HFFc6 (cell line): ENCODE measurements at regions not wholly inside any gene's neighbourhood (a gene's known extent, or its start where the extent isn't known, plus 50 kb on each side); places are given as distances from the start of the nearest gene placed in this dataset.

ENCODE experiments used
- DNase-seq: peaks from one replicate; pipeline ENCODE4 v3.0.0-alpha.2; 2018
- H3K27ac Mint-ChIP-seq: 2 replicates; pipeline ENCODE4 v1.8.0; 2020; ENCODE audit warnings: mild to moderate bottlenecking, mixed read lengths
- H3K27me3 Mint-ChIP-seq: 2 replicates; pipeline ENCODE4 v1.8.0; 2021; ENCODE audit warnings: mild to moderate bottlenecking, moderate library complexity, mixed read lengths; ENCODE audit not compliant: insufficient read depth
- H3K36me3 Mint-ChIP-seq: 2 replicates; pipeline ENCODE4 v1.8.0; 2021; ENCODE audit warnings: low read depth, mixed read lengths
- H3K4me1 Mint-ChIP-seq: 2 replicates; pipeline ENCODE4 v1.8.0; 2020; ENCODE audit warnings: low read depth, mixed read lengths
- H3K4me3 Mint-ChIP-seq: 2 replicates; pipeline ENCODE4 v1.8.0; 2020; ENCODE audit warnings: mild to moderate bottlenecking, moderate library complexity, mixed read lengths
- H3K9me3 Mint-ChIP-seq: 2 replicates; pipeline ENCODE4 v1.8.0; 2020; ENCODE audit warnings: mild to moderate bottlenecking, mixed read lengths
- CTCF ChIP-seq: fragments of 200-600 bp; sonication (generic); IDR thresholded peaks from 2 replicates; pipeline ENCODE4 v1.5.0; 2021; ENCODE audit warnings: antibody characterized with exemption, mild to moderate bottlenecking

DNA sequence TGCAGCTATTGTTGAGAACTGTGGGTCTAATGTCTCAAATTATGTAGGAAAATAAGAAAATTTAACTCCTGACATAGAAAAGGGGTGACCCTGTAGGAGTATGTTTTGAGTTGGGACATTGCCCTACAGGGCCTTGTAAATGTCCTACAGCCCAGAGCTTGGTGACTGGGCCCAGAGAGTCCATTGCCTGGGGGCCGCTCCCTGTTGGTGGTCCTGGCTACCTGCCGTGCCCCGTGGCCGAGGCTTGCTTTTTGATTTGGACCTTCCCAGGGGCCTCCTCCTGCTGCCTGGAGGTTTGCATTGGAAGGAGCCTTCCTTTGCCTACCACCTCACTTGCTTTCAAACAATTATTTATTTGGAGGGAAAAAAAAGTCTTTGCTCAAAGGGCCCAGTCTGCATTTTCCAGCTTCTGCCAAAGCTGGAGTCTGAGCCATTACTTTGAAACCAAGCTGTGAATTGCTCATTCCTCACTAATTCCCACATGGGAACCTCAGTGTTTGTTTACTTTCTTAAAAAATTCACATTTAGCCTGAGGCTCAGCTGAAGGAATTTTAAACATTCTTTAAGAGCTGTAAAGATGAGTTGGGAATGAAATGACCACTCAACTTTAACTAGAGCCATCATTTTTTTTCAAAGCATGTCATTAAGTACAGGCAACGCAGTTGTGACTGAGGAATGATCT is 355.0 kb downstream of the GLRX3 start:
- Mint-ChIP-seq H3K4me3 (no peak overlapping the region), H3K27ac (no peak overlapping the region), H3K36me3 (peaks cover 6% of the 10 kb centered on the region; the same call in 1 of the 2 replicates), H3K9me3 (peaks cover 60% of the 10 kb centered on the region), H3K27me3 (peaks cover 5% of the 10 kb centered on the region), H3K4me1 (no peaks in the 10 kb centered on the region)
- no peak for DNase-seq
- no peak for TF ChIP-seq CTCF

DNA sequence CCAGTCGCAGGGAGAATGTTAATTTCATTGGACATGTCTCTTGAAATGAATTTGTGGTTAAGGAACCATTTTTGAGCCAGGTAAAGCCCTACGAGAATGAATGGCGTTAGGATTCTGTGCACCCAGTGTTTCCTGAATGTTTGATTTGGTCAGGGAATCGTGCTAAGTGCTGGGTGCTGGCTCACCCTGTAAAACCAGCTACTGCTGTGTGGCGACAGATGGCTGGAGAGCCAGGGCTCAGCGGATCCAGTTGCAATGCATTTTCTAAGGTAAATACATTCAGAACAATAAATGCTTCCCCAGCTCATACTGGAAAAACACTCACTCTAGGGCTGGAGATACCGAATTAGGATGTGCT is 355.5 kb downstream of the GLRX3 start:
- Mint-ChIP-seq H3K27me3 (peaks cover 5% of the 10 kb centered on the region), H3K27ac (no peak overlapping the region), H3K36me3 (peaks cover 6% of the 10 kb centered on the region; the same call in 1 of the 2 replicates), H3K4me1 (no peaks in the 10 kb centered on the region), H3K9me3 (peaks cover 60% of the 10 kb centered on the region), H3K4me3 (no peak overlapping the region)
- no peak for DNase-seq
- TF ChIP-seq CTCF = no peak

- peaks cover 6% of the 10 kb centered on the region; the same call in 1 of the 2 replicates for H3K36me3 Mint-ChIP-seq
- no peak overlapping the region for H3K27ac Mint-ChIP-seq
- H3K9me3 Mint-ChIP-seq = peaks cover 60% of the 10 kb centered on the region
- TF ChIP-seq CTCF = no peak
- no peaks in the 10 kb centered on the region for H3K4me1 Mint-ChIP-seq
- no peak overlapping the region for H3K4me3 Mint-ChIP-seq
- DNase-seq = no peak
- peaks cover 5% of the 10 kb centered on the region for H3K27me3 Mint-ChIP-seq
Observed at GRCh38 chr10:130492266-130492934, 356.2 kb downstream of the GLRX3 start.

GRCh38 chr10:130493021-130493420 is 356.8 kb downstream of the GLRX3 start:
- H3K4me3 Mint-ChIP-seq = no peak overlapping the region
- peaks cover 5% of the 10 kb centered on the region for H3K27me3 Mint-ChIP-seq
- no peak overlapping the region for H3K27ac Mint-ChIP-seq
- DNase-seq = no peak
- no peak for TF ChIP-seq CTCF
- peaks cover 6% of the 10 kb centered on the region; the same call in 1 of the 2 replicates for H3K36me3 Mint-ChIP-seq
- H3K4me1 Mint-ChIP-seq = no peaks in the 10 kb centered on the region
- peaks cover 64% of the 10 kb centered on the region for H3K9me3 Mint-ChIP-seq

DNA sequence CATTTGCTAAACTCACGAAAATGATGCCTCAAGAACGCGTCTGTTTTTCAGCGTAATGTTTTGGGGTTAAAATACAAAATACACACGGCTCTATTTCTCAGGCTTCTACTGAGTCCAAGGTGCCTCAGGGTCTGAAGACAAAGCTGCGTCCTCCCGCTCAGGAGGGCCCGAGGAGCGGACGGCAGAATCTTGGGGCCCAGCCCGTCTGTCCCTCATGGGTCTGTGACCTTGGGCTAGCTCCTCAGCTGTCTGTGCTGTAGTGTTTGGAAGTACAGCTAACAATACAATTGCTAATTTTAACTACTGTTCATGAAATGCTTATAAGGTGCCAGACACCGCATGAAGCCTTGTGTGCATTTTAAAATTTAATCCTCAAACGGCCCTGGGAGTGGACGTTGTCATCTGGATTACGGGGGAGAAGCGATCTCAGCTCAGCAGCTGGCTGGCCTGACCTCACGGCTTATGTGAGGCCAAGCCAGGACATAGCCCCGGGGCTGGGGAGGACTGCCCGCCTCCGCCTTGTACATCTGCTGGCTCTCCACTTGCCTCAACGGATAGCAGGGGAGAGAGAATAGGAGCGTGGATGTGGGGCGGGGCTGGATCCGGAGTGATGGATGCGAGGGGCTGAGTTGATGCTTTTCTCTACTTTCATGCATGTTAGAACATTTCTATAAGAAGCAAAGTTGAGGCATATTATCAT is 357.4 kb downstream of the GLRX3 start:
- Mint-ChIP-seq H3K36me3 (peaks cover 6% of the 10 kb centered on the region; the same call in 1 of the 2 replicates), H3K27ac (no peak overlapping the region), H3K27me3 (peaks cover 3% of the 10 kb centered on the region), H3K4me3 (no peak overlapping the region), H3K4me1 (no peaks in the 10 kb centered on the region), H3K9me3 (peaks cover 62% of the 10 kb centered on the region)
- no peak for DNase-seq
- TF ChIP-seq CTCF = no peak
